Lung (tissue), 11 donors: ENCODE measurements at regions not wholly inside any gene's neighbourhood (a gene's known extent, or its start where the extent isn't known, plus 50 kb on each side); places are given as distances from the start of the nearest gene placed in this dataset.

Experiments used
- ATAC-seq: fragments of 200-7000 bp; cut with Tn5 transposase; one replicate; pipeline ENCODE4 v1.9.1; 2020; ENCODE audit warnings: moderate number of reproducible peaks; ENCODE audit not compliant: insufficient read depth, low FRiP score
- DNase-seq, 3 donors: peaks; one replicate each; pipeline ENCODE4 v3.0.0-alpha.2; 2013 to 2017
- H3K27ac ChIP-seq, 2 donors: one replicate each; pipeline ENCODE4 v1.5.1; 2013; ENCODE audit warnings: mild to moderate bottlenecking in 2 of 2, moderate library complexity in 2 of 2, control low read depth in 1 of 2, inconsistent platforms in 1 of 2, low read depth in 1 of 2, low read length in 1 of 2
- H3K27me3 ChIP-seq, 3 donors: one replicate each; pipeline ENCODE4 v1.5.1; 2013; ENCODE audit warnings: low read length in 2 of 3; ENCODE audit not compliant: control insufficient read depth in 3 of 3, insufficient read depth in 3 of 3
- H3K36me3 ChIP-seq, 4 donors: one replicate each; pipeline ENCODE4 v1.5.1; 2013; ENCODE audit warnings: low read length in 4 of 4, mild to moderate bottlenecking in 1 of 4, moderate library complexity in 1 of 4; ENCODE audit not compliant: control insufficient read depth in 4 of 4, insufficient read depth in 4 of 4
- H3K4me1 ChIP-seq, 5 donors: one replicate each; pipeline ENCODE4 v1.5.1; 2013; ENCODE audit warnings: low read length in 5 of 5, mild to moderate bottlenecking in 2 of 5, moderate library complexity in 1 of 5; ENCODE audit not compliant: control insufficient read depth in 5 of 5, insufficient read depth in 5 of 5
- H3K4me3 ChIP-seq: one replicate; pipeline ENCODE4 v1.5.1; 2013; ENCODE audit warnings: mild to moderate bottlenecking, control low read depth, moderate library complexity
- H3K9ac ChIP-seq, 2 donors: one replicate each; pipeline ENCODE4 v1.5.1; 2013; ENCODE audit warnings: low read length in 2 of 2, control low read depth in 1 of 2; ENCODE audit not compliant: insufficient read depth in 1 of 2
- H3K9me3 ChIP-seq, 4 donors: one replicate each; pipeline ENCODE4 v1.5.1; 2013; ENCODE audit warnings: low read length in 3 of 4, mild to moderate bottlenecking in 1 of 4, moderate library complexity in 1 of 4; ENCODE audit not compliant: control insufficient read depth in 4 of 4, insufficient read depth in 3 of 4
- CTCF ChIP-seq: IDR thresholded peaks from 2 replicates; pipeline ENCODE4 v1.5.1; 2012; ENCODE audit warnings: mild to moderate bottlenecking; ENCODE audit errors: control extremely low read depth, extremely low read depth
- WGBS, 2 donors: extraction: QIAGEN DNeasy Blood & Tissue Kit; methylation state at CpG; one replicate each; pipeline ENCODE4 v1.1.7; 2013; 5-methylcytosine and 5-hydroxymethylcytosine counted together
- donor health status: control.
- donor health status: control.
- donor health status: Bipolar disorder and iron deficiency.
- donor health status: healthy.
- donor health status: DM: yes; HTN: yes; CAD: no.

DNA sequence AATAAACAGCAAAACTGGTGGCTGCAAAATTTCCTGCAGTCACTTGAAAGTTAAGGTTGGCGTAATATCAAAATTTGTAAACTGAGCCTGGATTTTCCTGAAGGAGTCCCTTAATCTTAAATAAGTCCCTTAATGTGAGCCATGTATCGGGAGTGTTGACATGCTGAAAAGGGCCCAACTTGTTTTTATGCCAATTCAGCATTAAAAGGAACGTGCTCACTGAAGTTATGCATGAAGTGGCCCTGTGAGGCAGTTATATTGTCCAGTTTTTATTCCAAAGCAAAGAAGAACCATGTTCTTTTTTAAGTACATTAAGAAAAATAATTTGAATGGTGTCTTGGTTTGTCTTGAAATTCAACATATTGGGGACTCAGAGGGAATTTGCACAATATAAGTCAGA is 1766.9 kb downstream of the SLITRK1 start:
- no peaks in the 10 kb centered on the region for H3K9me3 ChIP-seq
- H3K4me3 ChIP-seq: no peak overlapping the region
- H3K27me3 ChIP-seq: no peaks in the 10 kb centered on the region
- no peak for TF ChIP-seq CTCF
- peaks cover 0 to 6% (median 0%) of the 10 kb centered on the region in 5 donors for H3K4me1 ChIP-seq
- H3K9ac ChIP-seq: no peak overlapping the region
- WGBS, 2 donors: 77 to 85% methylated on average over 3 of the region's 3 CpGs
- DNase-seq: peak in 2 of 3 donors; percentile 14 to 38
- ATAC-seq: no peak
- H3K27ac ChIP-seq: no peak overlapping the region
- H3K36me3 ChIP-seq: no peaks in the 10 kb centered on the region

DNA sequence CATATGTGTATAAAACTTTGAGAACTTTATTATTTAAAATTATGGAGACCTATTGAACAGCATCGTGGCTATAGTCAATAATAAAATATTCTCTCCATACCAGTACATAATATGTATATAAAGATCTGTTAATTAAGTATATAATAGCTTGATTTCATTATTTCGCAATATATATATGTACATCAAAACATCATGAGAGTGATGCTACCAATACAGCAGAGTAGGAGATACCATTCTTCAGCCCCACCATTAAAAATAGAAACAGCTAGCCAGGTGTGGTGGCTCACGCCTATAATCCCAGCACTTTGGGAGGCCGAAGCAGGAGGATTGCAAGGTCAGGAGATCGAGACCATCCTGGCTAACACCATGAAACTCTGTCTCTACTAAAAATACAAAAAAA is 1755.3 kb upstream of the SPRY2 start:
- no peak overlapping the region for H3K27ac ChIP-seq
- no peak overlapping the region for H3K4me3 ChIP-seq
- no peak for TF ChIP-seq CTCF
- no peaks in the 10 kb centered on the region for H3K4me1 ChIP-seq
- ATAC-seq: no peak
- peaks cover 0 to 6% (median 0%) of the 10 kb centered on the region in 4 donors for H3K9me3 ChIP-seq
- 86 to 87% methylated on average over 5 of the region's 5 CpGs for WGBS, 2 donors
- no peak for DNase-seq
- H3K36me3 ChIP-seq: no peaks in the 10 kb centered on the region
- H3K27me3 ChIP-seq: no peaks in the 10 kb centered on the region
- no peak overlapping the region for H3K9ac ChIP-seq

DNA sequence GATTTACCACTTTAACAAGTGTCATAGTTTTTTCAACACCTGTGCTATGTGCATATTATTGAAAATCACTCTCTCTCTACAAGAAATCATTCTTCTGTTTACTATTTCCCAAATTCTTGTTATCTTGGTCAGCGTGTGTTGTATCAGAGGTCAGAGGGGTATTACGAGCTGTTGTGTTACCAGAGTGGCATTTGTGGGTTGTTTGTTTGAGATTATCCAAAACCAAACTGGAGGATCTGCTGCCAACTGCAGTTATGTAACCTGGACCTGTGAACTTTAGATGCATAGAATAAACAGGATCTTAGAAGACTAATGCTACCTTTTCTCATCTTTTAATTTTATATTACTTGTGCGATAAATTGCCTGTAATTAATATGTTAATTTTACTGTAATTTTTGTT is 1751.4 kb upstream of the SPRY2 start:
- Histone ChIP-seq H3K9ac (no peak overlapping the region), H3K4me3 (no peak overlapping the region), H3K36me3 (no peaks in the 10 kb centered on the region), H3K27me3 (no peaks in the 10 kb centered on the region), H3K9me3 (peaks cover 0 to 5% (median 0%) of the 10 kb centered on the region in 4 donors), H3K4me1 (no peaks in the 10 kb centered on the region), H3K27ac (no peak overlapping the region)
- ATAC-seq (no peak), DNase-seq (no peak)
- TF ChIP-seq CTCF: no peak
- WGBS, 2 donors: 76 to 78% methylated on average over 3 of the region's 3 CpGs

DNA sequence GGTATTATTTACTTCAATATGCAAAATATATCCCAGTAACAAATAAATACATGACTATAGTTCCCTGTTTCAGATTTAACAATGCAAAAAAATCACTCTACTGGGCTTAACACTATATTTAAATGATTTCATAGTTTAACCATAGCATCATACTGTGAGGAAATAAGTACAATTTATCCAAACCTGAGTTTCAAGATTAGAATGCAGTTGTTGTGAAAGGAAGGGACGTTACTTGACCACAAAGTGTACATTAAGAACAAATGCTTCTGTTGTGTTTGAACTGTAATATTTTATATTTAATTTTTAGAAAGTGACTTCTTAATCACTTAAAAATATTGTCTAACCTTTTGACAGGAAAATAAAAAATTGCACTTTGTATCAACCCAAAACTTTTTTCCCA is 1747.9 kb upstream of the SPRY2 start:
- Histone ChIP-seq H3K9ac (no peak overlapping the region), H3K36me3 (no peaks in the 10 kb centered on the region), H3K4me1 (no peaks in the 10 kb centered on the region), H3K4me3 (no peak overlapping the region), H3K27me3 (no peaks in the 10 kb centered on the region), H3K27ac (no peak overlapping the region), H3K9me3 (no peaks in the 10 kb centered on the region)
- 33 to 48% methylated on average over 1 of the region's 1 CpG for WGBS, 2 donors
- no peak for ATAC-seq
- no peak for TF ChIP-seq CTCF
- DNase-seq: no peak
